ENCODE measurements at regions not wholly inside any gene's neighbourhood (a gene's known extent, or its start where the extent isn't known, plus 50 kb on each side); places are given as distances from the start of the nearest gene placed in this dataset.

DNA sequence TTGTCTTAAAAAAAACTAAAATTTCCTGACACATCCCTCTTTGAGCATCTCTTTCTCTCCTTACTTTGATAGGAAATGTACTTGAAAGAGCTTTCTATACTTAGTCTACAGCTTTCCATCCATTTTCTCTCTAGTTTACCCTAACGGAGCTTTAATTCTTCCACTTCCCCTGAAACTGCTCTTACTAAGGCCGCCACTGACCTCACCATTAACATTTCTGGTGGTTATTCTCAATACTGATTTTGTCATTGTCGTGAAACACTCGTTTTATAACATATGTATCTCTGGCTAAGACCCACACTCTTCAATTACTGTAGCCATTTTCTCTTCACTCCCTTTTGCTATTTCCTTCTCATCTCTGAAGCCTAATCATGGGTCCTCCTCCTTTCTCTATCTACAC lies 262.0 kb upstream of the FERD3L start:
- no peaks in the 10 kb centered on the region for H3K9me3 ChIP-seq (replicated peaks in 1 of 2; ENCODE audit: control insufficient read depth in 1 of 2, insufficient read depth in 1 of 2, low read length in 2 of 2)
- intact Hi-C loops (cut with micrococcal nuclease) = no loop called here
- Mint-ChIP-seq H3K9me3 (peaks cover 0 to 2% (median 0%) of the 10 kb centered on the region in 7 donors), H3K36me3 (no peaks in the 10 kb centered on the region), H3K4me1 (peaks cover 11% of the 10 kb centered on the region), H3K4me3 (no peak overlapping the region), H3K27ac (no peak overlapping the region), H3K27me3 (ENCODE audit: low read depth in 3 of 3) (no peaks in the 10 kb centered on the region)
- no peak for DNase-seq
- no peak overlapping the region for H3K27ac ChIP-seq (ENCODE audit: low read depth in 1 of 2, low read length in 2 of 2)
- no peak overlapping the region for H3K9ac ChIP-seq (ENCODE audit: insufficient read depth, low read length, poor library complexity, severe bottlenecking)
- H4K20me1 ChIP-seq (ENCODE audit: insufficient read depth, low read length) = no peaks in the 10 kb centered on the region
- H2AFZ ChIP-seq (ENCODE audit: insufficient read depth, low read depth, low read length, poor library complexity, severe bottlenecking) = no peak overlapping the region
- no peak overlapping the region for H3K4me2 ChIP-seq (replicated peaks; ENCODE audit: extremely low read depth, low read length, poor library complexity, severe bottlenecking)
- H3K36me3 ChIP-seq (replicated peaks in 1 of 2; ENCODE audit: control insufficient read depth in 1 of 2, insufficient read depth in 2 of 2, low read length in 2 of 2) = no peaks in the 10 kb centered on the region
- no peak overlapping the region for H3K4me3 ChIP-seq (replicated peaks in 1 of 3; ENCODE audit: low read depth in 2 of 3, low read length in 3 of 3)
- H3K79me2 ChIP-seq (ENCODE audit: insufficient read depth, low read length) = no peaks in the 10 kb centered on the region
- 65% methylated on average over 3 of the region's 4 CpGs for WGBS (ENCODE audit: insufficient coverage)
- no peaks in the 10 kb centered on the region for H3K27me3 ChIP-seq (ENCODE audit: control insufficient read depth in 2 of 2, insufficient read depth in 2 of 2, low read length in 2 of 2)
- peaks cover 9 to 10% of the 10 kb centered on the region in 2 donors for H3K4me1 ChIP-seq (ENCODE audit: control insufficient read depth in 1 of 2, insufficient read depth in 2 of 2, low read length in 2 of 2)
- no peak for TF ChIP-seq CTCF (IDR thresholded peaks at IDR 0.05)

GRCh38 chr7:19405541-19405940 lies 260.3 kb upstream of the FERD3L start:
- intact Hi-C loops (cut with micrococcal nuclease) = no loop called here
- Histone ChIP-seq H3K4me3 (replicated peaks in 1 of 3; ENCODE audit: low read depth in 2 of 3, low read length in 3 of 3) (peak overlapping the region in 1 of 3 experiments; percentile 12), H3K36me3 (replicated peaks in 1 of 2; ENCODE audit: control insufficient read depth in 1 of 2, insufficient read depth in 2 of 2, low read length in 2 of 2) (no peaks in the 10 kb centered on the region), H3K9me3 (replicated peaks in 1 of 2; ENCODE audit: control insufficient read depth in 1 of 2, insufficient read depth in 1 of 2, low read length in 2 of 2) (no peaks in the 10 kb centered on the region), H4K20me1 (ENCODE audit: insufficient read depth, low read length) (no peaks in the 10 kb centered on the region), H2AFZ (ENCODE audit: insufficient read depth, low read depth, low read length, poor library complexity, severe bottlenecking) (no peak overlapping the region), H3K9ac (ENCODE audit: insufficient read depth, low read length, poor library complexity, severe bottlenecking) (no peak overlapping the region), H3K27me3 (ENCODE audit: control insufficient read depth in 2 of 2, insufficient read depth in 2 of 2, low read length in 2 of 2) (no peaks in the 10 kb centered on the region), H3K4me2 (replicated peaks; ENCODE audit: extremely low read depth, low read length, poor library complexity, severe bottlenecking) (peak overlapping the region; percentile 42), H3K4me1 (ENCODE audit: control insufficient read depth in 1 of 2, insufficient read depth in 2 of 2, low read length in 2 of 2) (peaks cover 9 to 10% of the 10 kb centered on the region in 2 donors), H3K27ac (ENCODE audit: low read depth in 1 of 2, low read length in 2 of 2) (no peak overlapping the region), H3K79me2 (ENCODE audit: insufficient read depth, low read length) (no peaks in the 10 kb centered on the region)
- TF ChIP-seq CTCF (IDR thresholded peaks at IDR 0.05) = no peak
- Mint-ChIP-seq H3K27me3 (ENCODE audit: low read depth in 3 of 3) (no peaks in the 10 kb centered on the region), H3K36me3 (no peaks in the 10 kb centered on the region), H3K4me3 (peak overlapping the region in 1 of 2 donors; percentile 67), H3K4me1 (peaks cover 11% of the 10 kb centered on the region), H3K9me3 (no peaks in the 10 kb centered on the region), H3K27ac (no peak overlapping the region)
- DNase-seq = no peak
- WGBS (ENCODE audit: insufficient coverage) = no CpG with 5 or more reads among the region's 2 CpGs

Data from CD14-positive monocyte (primary cell).